HUES64 (cell line): ENCODE measurements at regions not wholly inside any gene's neighbourhood (a gene's known extent, or its start where the extent isn't known, plus 50 kb on each side); places are given as distances from the start of the nearest gene placed in this dataset.
"Not testable (repeated sequence)": the region's sequence is repeated elsewhere in the genome, so short reads cannot be mapped to it uniquely, and the experiment has no call there.

ENCODE experiments used
- H3K27ac ChIP-seq: 2 replicates; pipeline ENCODE4 v1.7.0; 2013; ENCODE audit warnings: low read depth, low read length, inconsistent platforms
- H3K27me3 ChIP-seq: 2 replicates; pipeline ENCODE4 v1.6.1; 2013; ENCODE audit warnings: mild to moderate bottlenecking, low read length; ENCODE audit not compliant: insufficient read depth
- H3K36me3 ChIP-seq: 2 replicates; pipeline ENCODE4 v1.6.1; 2013; ENCODE audit warnings: mild to moderate bottlenecking, low read length; ENCODE audit not compliant: insufficient read depth
- H3K4me1 ChIP-seq: 2 replicates; pipeline ENCODE4 v1.6.1; 2013; ENCODE audit warnings: mild to moderate bottlenecking, low read length, moderate library complexity; ENCODE audit not compliant: insufficient read depth
- H3K4me3 ChIP-seq: 2 replicates; pipeline ENCODE4 v1.5.1; 2013; ENCODE audit warnings: mild to moderate bottlenecking, low read length, moderate library complexity
- H3K9ac ChIP-seq: 2 replicates; pipeline ENCODE4 v1.6.1; 2013; ENCODE audit warnings: mild to moderate bottlenecking, low read depth, low read length
- H3K9me3 ChIP-seq: 2 replicates; pipeline ENCODE4 v1.6.1; 2013; ENCODE audit warnings: low read depth, low read length; ENCODE audit not compliant: insufficient read depth
- WGBS: fragments of 150-250, 120-280 bp; methylation state at CpG from one replicate; pipeline ENCODE4 v1.1.7; 2013; ENCODE audit warnings: missing lambda C conversion rate; 5-methylcytosine and 5-hydroxymethylcytosine counted together

GRCh38 chr5:99509064-99509463, 580.3 kb upstream of the CHD1 start:
- not testable (repeated sequence) for H3K4me3 ChIP-seq, H3K9me3 ChIP-seq, H3K4me1 ChIP-seq, H3K27me3 ChIP-seq, H3K36me3 ChIP-seq, H3K27ac ChIP-seq, H3K9ac ChIP-seq
- 84% methylated on average over 8 of the region's 9 CpGs for WGBS

GRCh38 chr5:99495456-99495855, 566.6 kb upstream of the CHD1 start:
- H3K36me3 ChIP-seq, H3K9ac ChIP-seq, H3K27ac ChIP-seq, H3K9me3 ChIP-seq, H3K27me3 ChIP-seq, H3K4me1 ChIP-seq, H3K4me3 ChIP-seq: not testable (repeated sequence)
- WGBS: no CpG with 5 or more reads among the region's 4 CpGs

GRCh38 chr5:99478450-99478849, 549.6 kb upstream of the CHD1 start:
- not testable (repeated sequence) for H3K4me3 ChIP-seq, H3K36me3 ChIP-seq, H3K27me3 ChIP-seq, H3K9ac ChIP-seq, H3K27ac ChIP-seq, H3K9me3 ChIP-seq, H3K4me1 ChIP-seq
- no CpG with 5 or more reads among the region's 2 CpGs for WGBS

- H3K4me1 ChIP-seq: not testable (repeated sequence)
These were observed 544.5 kb upstream of the CHD1 start for GRCh38 chr5:99473328-99473727.

GRCh38 chr5:99471726-99472125, 542.9 kb upstream of the CHD1 start:
- H3K4me1 ChIP-seq, H3K36me3 ChIP-seq, H3K27me3 ChIP-seq, H3K4me3 ChIP-seq, H3K9me3 ChIP-seq, H3K9ac ChIP-seq, H3K27ac ChIP-seq: not testable (repeated sequence)
- WGBS: no CpG with 5 or more reads among the region's 4 CpGs

More at GRCh38 chr5:99473328-99473727, 544.5 kb upstream of the CHD1 start:
- not testable (repeated sequence) for H3K9me3 ChIP-seq, H3K36me3 ChIP-seq, H3K27me3 ChIP-seq, H3K9ac ChIP-seq, H3K4me3 ChIP-seq, H3K27ac ChIP-seq
- WGBS: 90% methylated on average over 2 of the region's 4 CpGs

GRCh38 chr5:99471178-99471577, 542.4 kb upstream of the CHD1 start:
- H3K4me1 ChIP-seq, H3K27ac ChIP-seq, H3K9ac ChIP-seq, H3K36me3 ChIP-seq, H3K9me3 ChIP-seq, H3K27me3 ChIP-seq, H3K4me3 ChIP-seq: not testable (repeated sequence)
- no CpG with 5 or more reads among the region's 1 CpG for WGBS

GRCh38 chr5:99470636-99471035, 541.8 kb upstream of the CHD1 start:
- H3K27ac ChIP-seq, H3K9me3 ChIP-seq, H3K27me3 ChIP-seq, H3K36me3 ChIP-seq, H3K9ac ChIP-seq, H3K4me3 ChIP-seq, H3K4me1 ChIP-seq: not testable (repeated sequence)
- WGBS: 100% methylated on average over 1 of the region's 3 CpGs

GRCh38 chr5:99460701-99461100, 531.9 kb upstream of the CHD1 start:
- Histone ChIP-seq H3K9me3 (no peaks in the 10 kb centered on the region), H3K4me1 (no peaks in the 10 kb centered on the region), H3K27ac (no peak overlapping the region), H3K27me3 (no peaks in the 10 kb centered on the region), H3K4me3 (no peak overlapping the region), H3K36me3 (no peaks in the 10 kb centered on the region), H3K9ac (no peak overlapping the region)
- 100% methylated on average over 1 of the region's 2 CpGs for WGBS

GRCh38 chr5:99453196-99453595, 524.4 kb upstream of the CHD1 start:
- Histone ChIP-seq H3K9ac (no peak overlapping the region), H3K27me3 (no peaks in the 10 kb centered on the region), H3K9me3 (no peaks in the 10 kb centered on the region), H3K27ac (no peak overlapping the region), H3K36me3 (no peaks in the 10 kb centered on the region), H3K4me3 (no peak overlapping the region), H3K4me1 (no peaks in the 10 kb centered on the region)
- 91% methylated on average over 2 of the region's 2 CpGs for WGBS

GRCh38 chr5:99449786-99450185, 521.0 kb upstream of the CHD1 start:
- H3K36me3 ChIP-seq: no peaks in the 10 kb centered on the region
- H3K9ac ChIP-seq: no peak overlapping the region
- peaks cover 3% of the 10 kb centered on the region; the same call in 1 of the 2 replicates for H3K4me1 ChIP-seq
- H3K27me3 ChIP-seq: no peaks in the 10 kb centered on the region
- no peaks in the 10 kb centered on the region for H3K9me3 ChIP-seq
- no peak overlapping the region for H3K27ac ChIP-seq
- WGBS: 88% methylated on average over 3 of the region's 3 CpGs
- H3K4me3 ChIP-seq: no peak overlapping the region

GRCh38 chr5:99445805-99446204, 517.0 kb upstream of the CHD1 start:
- Histone ChIP-seq H3K27me3 (no peaks in the 10 kb centered on the region), H3K36me3 (no peaks in the 10 kb centered on the region), H3K9me3 (no peaks in the 10 kb centered on the region), H3K4me1 (peaks cover 3% of the 10 kb centered on the region; the same call in 1 of the 2 replicates), H3K4me3 (no peak overlapping the region), H3K9ac (no peak overlapping the region), H3K27ac (no peak overlapping the region)
- no CpG with 5 or more reads among the region's 1 CpG for WGBS

- Histone ChIP-seq H3K4me1 (peaks cover 3% of the 10 kb centered on the region; the same call in 1 of the 2 replicates), H3K9ac (no peak overlapping the region), H3K36me3 (no peaks in the 10 kb centered on the region), H3K27ac (no peak overlapping the region), H3K4me3 (no peak overlapping the region), H3K27me3 (no peaks in the 10 kb centered on the region), H3K9me3 (no peaks in the 10 kb centered on the region)
- 95% methylated on average over 2 of the region's 3 CpGs for WGBS
These were observed 512.4 kb upstream of the CHD1 start for GRCh38 chr5:99441235-99441634.
